ENCODE measurements at regions not wholly inside any gene's neighbourhood (a gene's known extent, or its start where the extent isn't known, plus 50 kb on each side); places are given as distances from the start of the nearest gene placed in this dataset.

DNA sequence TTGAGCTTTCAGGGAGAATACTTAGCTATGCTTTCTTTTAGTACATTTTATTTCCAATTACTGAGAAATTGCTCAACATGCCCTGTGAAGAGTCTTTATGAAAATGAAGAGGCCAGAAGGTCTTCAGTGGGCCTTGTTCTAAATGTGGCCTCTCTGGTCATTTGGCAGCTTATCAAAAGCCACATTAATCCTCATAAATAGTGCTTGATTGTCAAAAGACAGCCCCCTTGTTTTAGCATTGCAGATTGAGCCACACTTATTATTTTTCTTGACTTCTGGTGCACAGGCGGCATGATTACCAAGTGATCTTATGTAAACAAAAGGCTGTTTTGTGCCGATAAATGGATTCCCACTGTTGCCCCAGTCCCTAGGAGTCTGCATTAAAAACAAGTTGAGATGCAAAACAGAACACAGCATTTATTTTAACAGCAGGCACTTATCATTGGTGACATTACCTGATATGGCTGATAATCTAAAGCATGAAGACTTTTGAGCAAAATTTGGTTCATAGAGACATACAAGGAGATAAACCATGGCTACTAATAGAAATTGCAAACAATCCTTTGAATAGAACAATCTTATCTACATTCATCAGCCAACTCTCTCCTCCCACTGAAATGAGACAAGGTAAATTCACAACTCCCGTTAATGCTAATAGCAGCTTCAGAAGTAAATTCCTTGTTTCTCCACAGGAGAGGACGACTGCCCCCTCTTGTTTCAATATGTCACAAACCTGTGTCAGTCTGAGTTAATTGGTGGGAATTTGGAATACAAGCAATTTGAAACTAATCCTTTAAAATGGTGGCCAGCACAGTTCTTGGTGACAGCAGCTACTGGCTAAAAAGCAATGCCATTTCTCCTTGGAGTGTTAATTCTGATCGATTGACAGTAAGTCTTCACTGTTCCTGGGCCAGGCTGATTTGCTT is 194.3 kb downstream of the NSUN3 start:
- TF ChIP-seq CTCF (IDR thresholded peaks at IDR 0.05) (no peak), POLR2A (IDR thresholded peaks at IDR 0.05; ENCODE audit: low read depth) (no peak)
